H1 (cell line): ENCODE measurements at regions not wholly inside any gene's neighbourhood (a gene's known extent, or its start where the extent isn't known, plus 50 kb on each side); places are given as distances from the start of the nearest gene placed in this dataset.

Experiments
- EP300 ChIP-seq, 2 experiments: IDR thresholded peaks; 1 replicate in 1 of 2; 2 replicates in 1 of 2; pipeline ENCODE4 v1.6.1; 2011 to 2012; ENCODE audit warnings: low read depth in 2 of 2, low read length in 2 of 2, mild to moderate bottlenecking in 2 of 2, borderline replicate concordance in 1 of 2, inconsistent platforms in 1 of 2, moderate library complexity in 1 of 2
- EZH2 ChIP-seq: fragments of 200-600 bp; sonication (generic); IDR thresholded peaks from 2 replicates; pipeline ENCODE4 v1.7.1; 2012; ENCODE audit warnings: low read depth, mild to moderate bottlenecking, moderate library complexity, low read length, inconsistent platforms; ENCODE audit not compliant: severe bottlenecking
- JUN ChIP-seq: IDR thresholded peaks from 2 replicates; pipeline ENCODE4 v1.6.1; 2011; ENCODE audit warnings: low read depth, mild to moderate bottlenecking, improper control_type of control experiment, low read length
- POLR2A ChIP-seq, 2 experiments: IDR thresholded peaks; 1 replicate in 1 of 2; 2 replicates in 1 of 2; pipeline ENCODE4 v1.6.1; 2011; ENCODE audit warnings: low read depth in 2 of 2, low read length in 2 of 2, mild to moderate bottlenecking in 2 of 2; ENCODE audit errors: control extremely low read depth in 1 of 2
- POU5F1 ChIP-seq: IDR thresholded peaks from 2 replicates; pipeline ENCODE4 v1.6.1; 2011; ENCODE audit warnings: low read depth, mild to moderate bottlenecking, low read length, moderate library complexity
- SAP30 ChIP-seq: fragments of 300-600 bp; sonication (generic); IDR thresholded peaks from 2 replicates; pipeline ENCODE4 v1.7.1; 2012; ENCODE audit warnings: low read length, moderate library complexity, mild to moderate bottlenecking, inconsistent platforms; ENCODE audit not compliant: insufficient read depth, insufficient replicate concordance
- YY1 ChIP-seq: IDR thresholded peaks from 2 replicates; pipeline ENCODE4 v1.6.1; 2011; ENCODE audit warnings: low read depth, mild to moderate bottlenecking, low read length
- TF ChIP-seq, protein P1 (sequence below): fragments of 300-600 bp; sonication (generic); IDR thresholded peaks from 2 replicates; pipeline ENCODE4 v1.7.1; 2012; ENCODE audit warnings: low read length, moderate library complexity, mild to moderate bottlenecking, inconsistent platforms; ENCODE audit not compliant: insufficient replicate concordance
- TF ChIP-seq, protein P2 (sequence below): IDR thresholded peaks from 2 replicates; pipeline ENCODE4 v1.6.1; 2011; ENCODE audit warnings: low read depth, mild to moderate bottlenecking, low read length; ENCODE audit not compliant: insufficient read depth

DNA sequence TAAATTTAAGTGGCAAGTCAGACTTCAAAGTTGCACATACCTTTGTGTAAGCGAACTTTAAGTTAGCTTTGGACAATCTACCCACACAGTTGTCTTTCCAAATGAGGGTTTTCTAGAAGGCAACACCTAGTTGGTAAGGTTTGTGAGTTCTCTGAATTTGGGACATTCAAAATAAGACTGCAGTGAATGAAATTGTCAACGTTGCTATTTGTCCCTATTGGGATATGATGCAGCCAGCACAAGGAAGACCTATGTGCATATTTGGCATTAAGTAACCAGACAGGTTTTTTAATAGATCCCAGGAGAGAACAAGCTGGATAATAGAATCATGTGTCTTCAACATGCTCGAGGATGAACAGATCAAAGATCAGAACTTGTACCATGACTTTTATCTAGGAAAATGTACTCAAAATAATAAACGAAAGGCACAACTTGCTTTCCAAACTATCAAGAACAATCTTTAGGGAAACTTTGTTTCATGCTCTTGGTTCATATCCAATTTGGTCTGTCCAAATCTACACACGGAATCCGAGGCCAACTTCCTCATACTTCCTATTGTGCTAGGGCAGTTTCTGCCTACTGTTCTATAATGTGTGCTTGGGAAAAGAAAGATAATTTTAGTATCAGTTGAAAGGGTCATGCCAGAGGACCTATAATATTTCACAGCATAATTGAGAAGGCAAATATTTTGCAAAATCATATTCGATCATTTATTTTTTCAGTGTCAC, 284.2 kb upstream of the SOX5 start (continued):
- TF ChIP-seq, protein P1, sequence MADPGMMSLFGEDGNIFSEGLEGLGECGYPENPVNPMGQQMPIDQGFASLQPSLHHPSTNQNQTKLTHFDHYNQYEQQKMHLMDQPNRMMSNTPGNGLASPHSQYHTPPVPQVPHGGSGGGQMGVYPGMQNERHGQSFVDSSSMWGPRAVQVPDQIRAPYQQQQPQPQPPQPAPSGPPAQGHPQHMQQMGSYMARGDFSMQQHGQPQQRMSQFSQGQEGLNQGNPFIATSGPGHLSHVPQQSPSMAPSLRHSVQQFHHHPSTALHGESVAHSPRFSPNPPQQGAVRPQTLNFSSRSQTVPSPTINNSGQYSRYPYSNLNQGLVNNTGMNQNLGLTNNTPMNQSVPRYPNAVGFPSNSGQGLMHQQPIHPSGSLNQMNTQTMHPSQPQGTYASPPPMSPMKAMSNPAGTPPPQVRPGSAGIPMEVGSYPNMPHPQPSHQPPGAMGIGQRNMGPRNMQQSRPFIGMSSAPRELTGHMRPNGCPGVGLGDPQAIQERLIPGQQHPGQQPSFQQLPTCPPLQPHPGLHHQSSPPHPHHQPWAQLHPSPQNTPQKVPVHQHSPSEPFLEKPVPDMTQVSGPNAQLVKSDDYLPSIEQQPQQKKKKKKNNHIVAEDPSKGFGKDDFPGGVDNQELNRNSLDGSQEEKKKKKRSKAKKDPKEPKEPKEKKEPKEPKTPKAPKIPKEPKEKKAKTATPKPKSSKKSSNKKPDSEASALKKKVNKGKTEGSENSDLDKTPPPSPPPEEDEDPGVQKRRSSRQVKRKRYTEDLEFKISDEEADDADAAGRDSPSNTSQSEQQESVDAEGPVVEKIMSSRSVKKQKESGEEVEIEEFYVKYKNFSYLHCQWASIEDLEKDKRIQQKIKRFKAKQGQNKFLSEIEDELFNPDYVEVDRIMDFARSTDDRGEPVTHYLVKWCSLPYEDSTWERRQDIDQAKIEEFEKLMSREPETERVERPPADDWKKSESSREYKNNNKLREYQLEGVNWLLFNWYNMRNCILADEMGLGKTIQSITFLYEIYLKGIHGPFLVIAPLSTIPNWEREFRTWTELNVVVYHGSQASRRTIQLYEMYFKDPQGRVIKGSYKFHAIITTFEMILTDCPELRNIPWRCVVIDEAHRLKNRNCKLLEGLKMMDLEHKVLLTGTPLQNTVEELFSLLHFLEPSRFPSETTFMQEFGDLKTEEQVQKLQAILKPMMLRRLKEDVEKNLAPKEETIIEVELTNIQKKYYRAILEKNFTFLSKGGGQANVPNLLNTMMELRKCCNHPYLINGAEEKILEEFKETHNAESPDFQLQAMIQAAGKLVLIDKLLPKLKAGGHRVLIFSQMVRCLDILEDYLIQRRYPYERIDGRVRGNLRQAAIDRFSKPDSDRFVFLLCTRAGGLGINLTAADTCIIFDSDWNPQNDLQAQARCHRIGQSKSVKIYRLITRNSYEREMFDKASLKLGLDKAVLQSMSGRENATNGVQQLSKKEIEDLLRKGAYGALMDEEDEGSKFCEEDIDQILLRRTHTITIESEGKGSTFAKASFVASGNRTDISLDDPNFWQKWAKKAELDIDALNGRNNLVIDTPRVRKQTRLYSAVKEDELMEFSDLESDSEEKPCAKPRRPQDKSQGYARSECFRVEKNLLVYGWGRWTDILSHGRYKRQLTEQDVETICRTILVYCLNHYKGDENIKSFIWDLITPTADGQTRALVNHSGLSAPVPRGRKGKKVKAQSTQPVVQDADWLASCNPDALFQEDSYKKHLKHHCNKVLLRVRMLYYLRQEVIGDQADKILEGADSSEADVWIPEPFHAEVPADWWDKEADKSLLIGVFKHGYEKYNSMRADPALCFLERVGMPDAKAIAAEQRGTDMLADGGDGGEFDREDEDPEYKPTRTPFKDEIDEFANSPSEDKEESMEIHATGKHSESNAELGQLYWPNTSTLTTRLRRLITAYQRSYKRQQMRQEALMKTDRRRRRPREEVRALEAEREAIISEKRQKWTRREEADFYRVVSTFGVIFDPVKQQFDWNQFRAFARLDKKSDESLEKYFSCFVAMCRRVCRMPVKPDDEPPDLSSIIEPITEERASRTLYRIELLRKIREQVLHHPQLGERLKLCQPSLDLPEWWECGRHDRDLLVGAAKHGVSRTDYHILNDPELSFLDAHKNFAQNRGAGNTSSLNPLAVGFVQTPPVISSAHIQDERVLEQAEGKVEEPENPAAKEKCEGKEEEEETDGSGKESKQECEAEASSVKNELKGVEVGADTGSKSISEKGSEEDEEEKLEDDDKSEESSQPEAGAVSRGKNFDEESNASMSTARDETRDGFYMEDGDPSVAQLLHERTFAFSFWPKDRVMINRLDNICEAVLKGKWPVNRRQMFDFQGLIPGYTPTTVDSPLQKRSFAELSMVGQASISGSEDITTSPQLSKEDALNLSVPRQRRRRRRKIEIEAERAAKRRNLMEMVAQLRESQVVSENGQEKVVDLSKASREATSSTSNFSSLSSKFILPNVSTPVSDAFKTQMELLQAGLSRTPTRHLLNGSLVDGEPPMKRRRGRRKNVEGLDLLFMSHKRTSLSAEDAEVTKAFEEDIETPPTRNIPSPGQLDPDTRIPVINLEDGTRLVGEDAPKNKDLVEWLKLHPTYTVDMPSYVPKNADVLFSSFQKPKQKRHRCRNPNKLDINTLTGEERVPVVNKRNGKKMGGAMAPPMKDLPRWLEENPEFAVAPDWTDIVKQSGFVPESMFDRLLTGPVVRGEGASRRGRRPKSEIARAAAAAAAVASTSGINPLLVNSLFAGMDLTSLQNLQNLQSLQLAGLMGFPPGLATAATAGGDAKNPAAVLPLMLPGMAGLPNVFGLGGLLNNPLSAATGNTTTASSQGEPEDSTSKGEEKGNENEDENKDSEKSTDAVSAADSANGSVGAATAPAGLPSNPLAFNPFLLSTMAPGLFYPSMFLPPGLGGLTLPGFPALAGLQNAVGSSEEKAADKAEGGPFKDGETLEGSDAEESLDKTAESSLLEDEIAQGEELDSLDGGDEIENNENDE, result no peak
- TF ChIP-seq POU5F1 (no peak), EP300 (IDR thresholded peaks at IDR 0.05; ENCODE audit: borderline replicate concordance in 1 of 2, low read depth in 2 of 2, low read length in 2 of 2) (no peak), YY1 (no peak), POLR2A (IDR thresholded peaks at IDR 0.05; ENCODE audit: control extremely low read depth in 1 of 2, low read depth in 2 of 2, low read length in 2 of 2) (no peak), EZH2 (no peak), JUN (no peak), SAP30 (no peak)
- TF ChIP-seq, protein P2, sequence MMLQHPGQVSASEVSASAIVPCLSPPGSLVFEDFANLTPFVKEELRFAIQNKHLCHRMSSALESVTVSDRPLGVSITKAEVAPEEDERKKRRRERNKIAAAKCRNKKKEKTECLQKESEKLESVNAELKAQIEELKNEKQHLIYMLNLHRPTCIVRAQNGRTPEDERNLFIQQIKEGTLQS, result no peak
